A673 (cell line): ENCODE measurements at regions not wholly inside any gene's neighbourhood (a gene's known extent, or its start where the extent isn't known, plus 50 kb on each side); places are given as distances from the start of the nearest gene placed in this dataset.

Source experiments
- BruUV-seq: library from RNA; stranded (reverse); fragments of 400-500 nt; replicated peaks from 2 replicates; lab custom pipeline; 2021; lab: Mats Ljungman, UMichigan
- CTCF ChIA-PET: fragments of 300-600 bp; sonication (Branson Sonifier 250); formaldehyde crosslinking; loops from one replicate; lab custom pipeline; 2022; ENCODE audit warnings: antibody characterized with exemption; lab: Charles Lee
- POLR2A ChIA-PET: fragments of 300-600 bp; sonication (Branson Sonifier 250); formaldehyde crosslinking; loops from one replicate; lab custom pipeline; 2022; ENCODE audit warnings: antibody characterized with exemption; ENCODE audit not compliant: low non-redundant PET; lab: Charles Lee
- DNase-seq: peaks from one replicate; pipeline ENCODE4 v3.0.0-alpha.2; 2015; ENCODE audit warnings: low spot score
- H3K27ac ChIP-seq: fragments of 200-600 bp; sonication (generic); 2 replicates; pipeline ENCODE4 v1.5.1; 2016; ENCODE audit warnings: mixed run types, low read depth, mild to moderate bottlenecking, mixed read lengths, antibody characterized with exemption, low read length; ENCODE audit not compliant: poor library complexity, severe bottlenecking
- H3K27me3 ChIP-seq: fragments of 200-600 bp; sonication (generic); replicated peaks from 2 replicates; pipeline ENCODE4 v1.6.1; 2017; ENCODE audit warnings: mixed run types, low read depth, mild to moderate bottlenecking, mixed read lengths, antibody characterized with exemption, low read length; ENCODE audit not compliant: insufficient read depth, poor library complexity
- H3K36me3 ChIP-seq: fragments of 200-600 bp; sonication (generic); 2 replicates; pipeline ENCODE4 v1.6.1; 2016; ENCODE audit warnings: mixed run types, mild to moderate bottlenecking, mixed read lengths, antibody characterized with exemption, low read length; ENCODE audit not compliant: insufficient read depth, poor library complexity, severe bottlenecking
- H3K4me1 ChIP-seq: fragments of 200-600 bp; sonication (generic); 2 replicates; pipeline ENCODE4 v1.6.1; 2017; ENCODE audit warnings: mixed run types, mild to moderate bottlenecking, mixed read lengths, antibody characterized with exemption, low read length; ENCODE audit not compliant: insufficient read depth, poor library complexity, severe bottlenecking
- H3K4me3 ChIP-seq: fragments of 200-600 bp; sonication (generic); 2 replicates; pipeline ENCODE4 v1.5.1; 2016; ENCODE audit warnings: low read depth, mixed run types, mild to moderate bottlenecking, mixed read lengths, low read length; ENCODE audit not compliant: poor library complexity, severe bottlenecking
- H3K9me3 ChIP-seq: fragments of 200-600 bp; sonication (generic); 2 replicates; pipeline ENCODE4 v1.6.1; 2016; ENCODE audit warnings: mixed run types, low read depth, mild to moderate bottlenecking, mixed read lengths, antibody characterized with exemption, low read length; ENCODE audit not compliant: poor library complexity, severe bottlenecking
- CTCF ChIP-seq: fragments of 300-800, 200-600 bp; sonication (generic); conservative IDR thresholded peaks from 2 replicates; pipeline ENCODE4 v1.5.1; 2017; ENCODE audit warnings: low read depth, mild to moderate bottlenecking, antibody characterized with exemption, low read length, moderate library complexity, mixed read lengths
- EZH2 ChIP-seq: fragments of 200-600 bp; sonication (generic); IDR thresholded peaks from 2 replicates; pipeline ENCODE4 v1.6.1; 2017; ENCODE audit warnings: borderline replicate concordance, low read depth, mild to moderate bottlenecking, mixed read lengths, antibody characterized with exemption, low read length; ENCODE audit not compliant: poor library complexity, severe bottlenecking
- intact Hi-C: fragments of 100-400 bp; cut with micrococcal nuclease; formaldehyde crosslinking; loops from one replicate; pipeline ENCODE4 v1.10.0; 2022; ENCODE audit not compliant: unreplicated experiment

GRCh38 chr6:74250161-74250818 lies 554.3 kb downstream of the CD109 start:
- CTCF ChIA-PET, result no interaction called here
- Histone ChIP-seq H3K4me1 (peaks cover 31% of the 10 kb centered on the region), H3K27ac (peak overlapping the region; percentile 88), H3K4me3 (no peak overlapping the region), H3K9me3 (no peaks in the 10 kb centered on the region), H3K27me3 (no peaks in the 10 kb centered on the region), H3K36me3 (no peaks in the 10 kb centered on the region)
- DNase-seq, result peak; percentile 25
- no peak for TF ChIP-seq EZH2
- no peak for TF ChIP-seq CTCF
- POLR2A ChIA-PET, result no interaction called here
- TSS peak; percentile 89 for BruUV-seq
- intact Hi-C loops, result loop anchor here (5.0 kb wide), 1 partner anchor 53 kb away; no protein-coding TSS in a partner anchor

DNA sequence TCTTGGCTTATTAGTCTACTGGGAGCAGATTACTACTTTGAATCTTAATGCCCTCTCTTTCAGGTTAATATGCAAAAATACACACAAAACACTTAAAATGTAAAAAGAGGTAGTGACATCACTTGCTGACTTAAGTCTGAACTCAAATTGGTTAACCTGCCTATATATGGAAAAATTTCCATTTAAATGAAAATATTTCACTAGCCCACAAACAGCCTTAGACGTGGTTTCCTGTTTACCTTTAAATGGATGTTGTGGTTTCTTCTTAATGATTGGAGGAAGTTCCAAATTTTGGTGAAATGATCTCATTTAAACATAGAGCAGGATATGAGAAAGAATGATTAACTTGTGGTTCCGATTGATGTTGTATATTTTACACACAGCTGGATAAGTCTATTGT lies 553.7 kb downstream of the CD109 start:
- peak overlapping the region; percentile 88 for H3K27ac ChIP-seq
- peak; percentile 73 for DNase-seq
- ChIA-PET POLR2A (no interaction called here), CTCF (no interaction called here)
- H3K4me1 ChIP-seq, result peaks cover 31% of the 10 kb centered on the region
- no peak for TF ChIP-seq CTCF
- no peak for TF ChIP-seq EZH2
- no TSS peak for BruUV-seq
- no peak overlapping the region for H3K4me3 ChIP-seq
- intact Hi-C loops, result loop anchor here (5.0 kb wide), 1 partner anchor 52 kb away; no protein-coding TSS in a partner anchor
- no peaks in the 10 kb centered on the region for H3K9me3 ChIP-seq
- no peaks in the 10 kb centered on the region for H3K36me3 ChIP-seq
- no peaks in the 10 kb centered on the region for H3K27me3 ChIP-seq

DNA sequence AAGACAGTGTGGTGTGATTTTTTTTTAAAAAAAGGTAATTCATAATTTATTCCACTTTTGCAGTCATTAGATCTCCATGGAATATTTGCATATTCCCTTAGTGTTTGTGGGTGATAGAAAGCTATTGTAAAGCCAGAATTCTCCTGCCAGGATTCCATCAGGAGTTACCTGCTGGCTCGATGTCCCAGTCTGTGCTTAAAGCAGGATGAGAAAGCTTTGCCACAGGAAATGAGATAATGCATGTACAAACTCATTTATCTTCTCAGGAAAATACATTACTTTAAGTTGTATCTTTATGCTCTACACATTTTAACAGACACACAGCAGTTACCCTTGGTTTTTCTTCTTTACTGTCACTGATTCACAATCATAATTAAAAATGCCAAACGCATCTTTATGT lies 553.0 kb downstream of the CD109 start:
- no peaks in the 10 kb centered on the region for H3K9me3 ChIP-seq
- no peak overlapping the region for H3K4me3 ChIP-seq
- intact Hi-C loops, result no loop called here
- peaks cover 31% of the 10 kb centered on the region for H3K4me1 ChIP-seq
- TF ChIP-seq EZH2 (no peak), CTCF (no peak)
- H3K36me3 ChIP-seq, result no peaks in the 10 kb centered on the region
- BruUV-seq, result TSS peak; percentile 58
- POLR2A ChIA-PET, result no interaction called here
- H3K27me3 ChIP-seq, result no peaks in the 10 kb centered on the region
- CTCF ChIA-PET, result no interaction called here
- H3K27ac ChIP-seq, result peak overlapping the region; percentile 88
- peak; percentile 66 for DNase-seq
